Prostate gland (tissue), 2 donors: ENCODE measurements at regions not wholly inside any gene's neighbourhood (a gene's known extent, or its start where the extent isn't known, plus 50 kb on each side); places are given as distances from the start of the nearest gene placed in this dataset.

Experiments
- DNase-seq: peaks from one replicate; pipeline ENCODE4 v3.0.0-alpha.2; 2019; ENCODE audit warnings: low spot score
- H3K27ac ChIP-seq, 2 donors: fragments of 200-600 bp; sonication (generic); 2 replicates each; pipeline ENCODE4 v1.5.1; 2017 to 2019
- H3K27me3 ChIP-seq: fragments of 200-600 bp; sonication (generic); replicated peaks from 2 replicates; pipeline ENCODE4 v1.5.1; 2019; ENCODE audit not compliant: insufficient read depth
- H3K36me3 ChIP-seq, 2 donors: fragments of 200-600 bp; sonication (generic); 1 replicate in 1 of 2; 2 replicates in 1 of 2; pipeline versions ENCODE4 v1.5.1 to v1.8.1; 2017 to 2019
- H3K4me1 ChIP-seq: fragments of 200-600 bp; sonication (generic); replicated peaks from 2 replicates; pipeline ENCODE4 v1.5.1; 2019
- H3K4me3 ChIP-seq, 2 donors: fragments of 200-600 bp; sonication (generic); 2 replicates each; pipeline ENCODE4 v1.5.1; 2017 to 2019
- H3K9me3 ChIP-seq: fragments of 200-600 bp; sonication (generic); 2 replicates; pipeline ENCODE4 v1.5.1; 2017
- CTCF ChIP-seq, 4 experiments: fragments of 200-600 bp in 2 of 4; fragments of 450-650 bp in 2 of 4; sonication (generic) in 2 of 4; IDR thresholded peaks; 1 replicate in 3 of 4; 2 replicates in 1 of 4; pipeline ENCODE4 v1.5.1; 2016 to 2019; ENCODE audit warnings: antibody characterized with exemption in 4 of 4, mild to moderate bottlenecking in 2 of 4, moderate library complexity in 2 of 4
- POLR2A ChIP-seq: fragments of 450-650 bp; IDR thresholded peaks from one replicate; pipeline ENCODE4 v1.6.1; 2016; ENCODE audit warnings: antibody characterized with exemption, mild to moderate bottlenecking
- POLR2AphosphoS5 ChIP-seq: sonication (generic); formaldehyde crosslinking; IDR thresholded peaks from one replicate; pipeline ENCODE4 v1.6.1; 2017; ENCODE audit warnings: antibody characterized with exemption
- WGBS: methylation state at CpG from one replicate; pipeline ENCODE4 v1.1.5; 2018; 5-methylcytosine and 5-hydroxymethylcytosine counted together
- intact Hi-C: fragments of 100-400 bp; cut with DNase I; formaldehyde crosslinking; loops from one replicate; pipeline ENCODE4 v1.14.2; 2022

- TF ChIP-seq POLR2AphosphoS5 = no peak
- no peak for TF ChIP-seq CTCF (IDR thresholded peaks at IDR 0.05)
- TF ChIP-seq POLR2A = no peak
- intact Hi-C loops = no loop called here
- H3K4me1 ChIP-seq = no peaks in the 10 kb centered on the region
- H3K36me3 ChIP-seq = no peaks in the 10 kb centered on the region
- H3K4me3 ChIP-seq = no peak overlapping the region
- no peaks in the 10 kb centered on the region for H3K27me3 ChIP-seq
- WGBS = 95% methylated on average over 2 of the region's 2 CpGs
- no peak overlapping the region for H3K27ac ChIP-seq
- no peaks in the 10 kb centered on the region for H3K9me3 ChIP-seq
- DNase-seq = no peak
Observed at GRCh38 chr14:26067341-26067740, 530.5 kb downstream of the NOVA1 start.

- TF ChIP-seq POLR2A (no peak), POLR2AphosphoS5 (no peak), CTCF (IDR thresholded peaks at IDR 0.05) (no peak)
- H3K27me3 ChIP-seq = no peaks in the 10 kb centered on the region
- H3K4me3 ChIP-seq = no peak overlapping the region
- H3K4me1 ChIP-seq = no peaks in the 10 kb centered on the region
- WGBS = 49% methylated on average over 6 of the region's 6 CpGs
- H3K27ac ChIP-seq = no peak overlapping the region
- no peaks in the 10 kb centered on the region for H3K9me3 ChIP-seq
- H3K36me3 ChIP-seq = no peaks in the 10 kb centered on the region
- intact Hi-C loops = no loop called here
- no peak for DNase-seq
Observed at GRCh38 chr14:26056036-26056616, 541.7 kb downstream of the NOVA1 start.

- Histone ChIP-seq H3K27ac (no peak overlapping the region), H3K9me3 (no peaks in the 10 kb centered on the region), H3K4me3 (no peak overlapping the region), H3K4me1 (no peaks in the 10 kb centered on the region), H3K36me3 (no peaks in the 10 kb centered on the region), H3K27me3 (no peaks in the 10 kb centered on the region)
- TF ChIP-seq POLR2AphosphoS5 (no peak), POLR2A (no peak), CTCF (IDR thresholded peaks at IDR 0.05) (no peak)
- intact Hi-C loops = no loop called here
- no peak for DNase-seq
Observed at GRCh38 chr14:26032348-26032747, 565.5 kb downstream of the NOVA1 start.

- 91% methylated on average over 3 of the region's 3 CpGs for WGBS
- TF ChIP-seq POLR2AphosphoS5 (no peak), CTCF (IDR thresholded peaks at IDR 0.05) (no peak), POLR2A (no peak)
- Histone ChIP-seq H3K4me3 (no peak overlapping the region), H3K36me3 (no peaks in the 10 kb centered on the region), H3K9me3 (no peaks in the 10 kb centered on the region), H3K27me3 (no peaks in the 10 kb centered on the region), H3K4me1 (no peaks in the 10 kb centered on the region), H3K27ac (no peak overlapping the region)
- DNase-seq = no peak
- intact Hi-C loops = no loop called here
Observed at GRCh38 chr14:26026384-26026783, 571.4 kb downstream of the NOVA1 start.

- Histone ChIP-seq H3K9me3 (no peaks in the 10 kb centered on the region), H3K27ac (no peak overlapping the region), H3K27me3 (no peaks in the 10 kb centered on the region), H3K4me3 (no peak overlapping the region), H3K4me1 (no peaks in the 10 kb centered on the region), H3K36me3 (no peaks in the 10 kb centered on the region)
- TF ChIP-seq CTCF (IDR thresholded peaks at IDR 0.05) (no peak), POLR2AphosphoS5 (no peak), POLR2A (no peak)
- DNase-seq = no peak
- WGBS = 84% methylated on average over 4 of the region's 4 CpGs
- intact Hi-C loops = no loop called here
Observed at GRCh38 chr14:26023967-26024366, 573.9 kb downstream of the NOVA1 start.
